ENCODE measurements at regions not wholly inside any gene's neighbourhood (a gene's known extent, or its start where the extent isn't known, plus 50 kb on each side); places are given as distances from the start of the nearest gene placed in this dataset.

DNA sequence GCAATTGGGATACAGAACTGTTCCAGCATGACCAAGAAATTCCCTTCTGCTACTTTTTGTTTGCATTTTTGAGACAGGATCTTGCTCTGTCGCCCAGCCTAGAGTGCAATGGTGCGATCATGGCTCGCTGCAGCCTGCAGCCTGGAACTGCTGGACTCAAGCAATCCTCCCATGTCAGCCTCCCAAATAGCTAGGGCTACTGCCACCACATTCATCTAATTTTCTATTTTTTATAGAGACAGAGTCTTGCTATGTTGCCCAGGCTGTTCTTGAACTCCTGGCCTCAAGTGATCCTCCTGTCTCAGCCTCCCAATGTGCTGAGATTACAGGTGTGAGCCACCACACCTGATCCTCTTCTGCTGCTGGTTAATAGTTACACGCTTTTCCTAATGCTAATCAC is 204.9 kb downstream of the SOX4 start:
- intact Hi-C loops (cut with micrococcal nuclease), result no loop called here
- H3K27ac Mint-ChIP-seq, result no peak overlapping the region
- H3K36me3 Mint-ChIP-seq, result no peaks in the 10 kb centered on the region
- H3K4me1 Mint-ChIP-seq (ENCODE audit: low read depth), result no peaks in the 10 kb centered on the region
- POLR2A ChIA-PET, result no interaction called here
- H3K4me3 Mint-ChIP-seq, result no peak overlapping the region
- DNase-seq, result no peak
- H3K27me3 Mint-ChIP-seq, result no peaks in the 10 kb centered on the region
- no peaks in the 10 kb centered on the region for H3K9me3 Mint-ChIP-seq
- CTCF ChIA-PET, result no interaction called here

DNA sequence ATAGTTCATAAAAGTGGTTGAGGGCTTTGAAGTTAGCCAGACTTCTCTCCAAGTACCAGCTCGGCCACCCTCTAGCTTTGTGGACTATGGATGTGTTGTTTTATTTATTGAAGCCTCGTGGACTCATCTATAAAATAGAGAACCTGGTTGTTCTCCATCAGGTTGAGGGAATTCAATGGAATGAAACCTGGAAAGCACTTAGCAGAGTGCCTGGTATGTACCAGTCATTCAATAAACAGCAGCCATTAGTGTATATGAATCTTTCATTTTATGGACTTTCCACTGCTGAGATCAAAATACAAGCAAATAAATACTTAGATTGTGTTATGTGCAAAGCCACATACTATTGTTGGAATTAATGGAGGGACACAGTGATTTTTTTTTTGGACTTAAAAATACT is 206.8 kb downstream of the SOX4 start:
- no peaks in the 10 kb centered on the region for H3K4me1 Mint-ChIP-seq (ENCODE audit: low read depth)
- POLR2A ChIA-PET, result no interaction called here
- no peak overlapping the region for H3K27ac Mint-ChIP-seq
- no peak overlapping the region for H3K4me3 Mint-ChIP-seq
- H3K9me3 Mint-ChIP-seq, result no peaks in the 10 kb centered on the region
- DNase-seq, result no peak
- H3K36me3 Mint-ChIP-seq, result no peaks in the 10 kb centered on the region
- H3K27me3 Mint-ChIP-seq, result no peaks in the 10 kb centered on the region
- intact Hi-C loops (cut with micrococcal nuclease), result no loop called here
- CTCF ChIA-PET, result no interaction called here

DNA sequence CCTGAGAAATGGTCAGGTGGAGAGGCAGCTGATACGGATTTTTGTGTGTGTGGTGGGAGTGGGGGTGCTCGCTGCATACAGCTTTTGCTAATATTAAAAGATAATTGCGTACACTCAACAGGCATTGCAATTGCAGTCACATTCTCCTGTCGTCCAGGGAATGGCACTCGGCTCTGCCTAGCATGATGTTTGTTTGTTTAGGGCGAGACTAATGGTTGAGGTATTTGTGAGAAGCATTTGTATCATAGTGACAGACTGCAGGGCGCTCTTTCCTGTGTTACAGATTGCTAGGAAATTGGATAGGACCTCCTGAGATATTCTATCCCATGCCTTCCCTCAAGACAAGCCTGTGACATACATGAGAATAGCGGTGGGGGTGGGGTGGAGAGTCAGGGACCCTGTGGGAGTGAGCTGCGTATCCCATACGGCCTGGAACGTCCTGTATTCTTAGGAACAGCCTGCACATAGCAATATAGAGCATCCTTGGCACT is 207.4 kb downstream of the SOX4 start:
- H3K27ac Mint-ChIP-seq, result no peak overlapping the region
- no peaks in the 10 kb centered on the region for H3K27me3 Mint-ChIP-seq
- POLR2A ChIA-PET, result no interaction called here
- CTCF ChIA-PET, result no interaction called here
- intact Hi-C loops (cut with micrococcal nuclease), result no loop called here
- no peaks in the 10 kb centered on the region for H3K36me3 Mint-ChIP-seq
- DNase-seq, result no peak
- no peaks in the 10 kb centered on the region for H3K9me3 Mint-ChIP-seq
- H3K4me3 Mint-ChIP-seq, result no peak overlapping the region
- H3K4me1 Mint-ChIP-seq (ENCODE audit: low read depth), result no peaks in the 10 kb centered on the region

DNA sequence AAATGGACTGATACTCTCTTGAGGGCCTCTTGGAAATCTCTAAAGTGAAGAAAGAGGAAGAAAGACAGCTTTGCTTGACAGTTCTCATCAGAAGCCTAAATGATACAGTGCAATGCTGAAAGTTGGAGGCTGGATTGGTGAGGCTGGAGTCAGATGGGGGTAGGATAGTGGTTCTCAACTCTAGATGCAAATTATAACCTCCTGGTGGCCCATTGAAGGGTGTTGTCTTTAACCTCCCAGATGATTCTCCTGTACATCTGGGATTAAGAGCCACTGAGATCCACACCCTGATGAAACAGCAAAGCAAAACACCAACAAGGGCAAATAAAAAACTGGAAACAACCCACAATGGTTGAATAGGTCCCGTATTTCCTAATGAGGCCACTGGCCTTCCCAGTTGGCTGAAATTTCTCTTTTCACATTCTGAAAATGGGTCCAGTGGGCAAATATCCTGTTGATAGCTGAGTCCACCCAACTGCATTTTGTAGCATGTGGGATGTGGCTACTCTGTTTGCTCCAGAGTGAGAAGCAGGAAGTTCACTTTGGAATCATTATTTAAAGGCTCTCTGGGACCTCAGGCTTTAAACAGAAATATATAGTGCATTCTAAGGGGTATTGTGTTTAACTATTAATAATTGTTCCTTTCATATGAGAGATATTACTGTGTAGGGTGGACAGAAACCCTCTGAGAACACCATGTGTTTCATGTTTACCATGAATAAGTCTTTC is 208.1 kb downstream of the SOX4 start:
- H3K27me3 Mint-ChIP-seq, result no peaks in the 10 kb centered on the region
- POLR2A ChIA-PET, result no interaction called here
- CTCF ChIA-PET, result no interaction called here

DNA sequence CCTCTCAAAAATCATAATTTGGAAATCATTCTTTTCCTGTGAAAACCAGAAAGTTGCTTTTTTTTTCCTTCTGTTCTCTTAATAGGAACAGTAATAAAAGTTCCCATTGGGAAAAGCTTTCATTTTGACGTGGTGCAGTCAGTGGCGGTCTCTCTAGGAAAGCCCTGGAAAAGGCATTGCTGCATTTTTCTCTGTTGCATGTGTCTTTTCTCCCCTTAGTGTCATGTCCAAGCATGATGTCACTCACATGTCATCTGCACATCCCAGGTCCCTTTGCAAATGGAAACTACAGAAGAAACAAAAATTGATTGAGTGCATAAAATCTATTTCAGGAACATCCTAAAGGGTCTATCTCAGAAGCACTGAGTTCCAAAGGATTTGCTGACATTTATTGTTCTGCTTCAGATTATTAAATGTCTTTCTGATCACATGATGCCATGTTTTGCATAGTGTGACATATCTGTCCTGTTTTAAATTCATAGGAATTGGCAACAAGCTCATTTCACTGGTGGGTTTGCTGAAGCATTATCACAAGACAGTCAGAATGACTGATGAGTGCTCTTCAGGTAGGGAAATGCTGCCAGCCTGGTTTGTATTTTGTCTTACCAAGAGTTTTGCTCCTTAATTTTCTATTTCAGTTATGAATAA is 208.7 kb downstream of the SOX4 start:
- no peak for DNase-seq
- Mint-ChIP-seq H3K27ac (no peak overlapping the region), H3K27me3 (no peaks in the 10 kb centered on the region), H3K9me3 (no peaks in the 10 kb centered on the region), H3K4me1 (ENCODE audit: low read depth) (no peaks in the 10 kb centered on the region), H3K36me3 (no peaks in the 10 kb centered on the region), H3K4me3 (no peak overlapping the region)
- POLR2A ChIA-PET, result no interaction called here
- intact Hi-C loops (cut with micrococcal nuclease), result no loop called here
- CTCF ChIA-PET, result no interaction called here

More for the DNA sequence above, 208.1 kb downstream of the SOX4 start:
- Mint-ChIP-seq H3K4me3 (no peak overlapping the region), H3K4me1 (ENCODE audit: low read depth) (no peaks in the 10 kb centered on the region), H3K27ac (no peak overlapping the region), H3K36me3 (no peaks in the 10 kb centered on the region), H3K9me3 (no peaks in the 10 kb centered on the region)
- intact Hi-C loops (cut with micrococcal nuclease), result no loop called here
- no peak for DNase-seq

DNA sequence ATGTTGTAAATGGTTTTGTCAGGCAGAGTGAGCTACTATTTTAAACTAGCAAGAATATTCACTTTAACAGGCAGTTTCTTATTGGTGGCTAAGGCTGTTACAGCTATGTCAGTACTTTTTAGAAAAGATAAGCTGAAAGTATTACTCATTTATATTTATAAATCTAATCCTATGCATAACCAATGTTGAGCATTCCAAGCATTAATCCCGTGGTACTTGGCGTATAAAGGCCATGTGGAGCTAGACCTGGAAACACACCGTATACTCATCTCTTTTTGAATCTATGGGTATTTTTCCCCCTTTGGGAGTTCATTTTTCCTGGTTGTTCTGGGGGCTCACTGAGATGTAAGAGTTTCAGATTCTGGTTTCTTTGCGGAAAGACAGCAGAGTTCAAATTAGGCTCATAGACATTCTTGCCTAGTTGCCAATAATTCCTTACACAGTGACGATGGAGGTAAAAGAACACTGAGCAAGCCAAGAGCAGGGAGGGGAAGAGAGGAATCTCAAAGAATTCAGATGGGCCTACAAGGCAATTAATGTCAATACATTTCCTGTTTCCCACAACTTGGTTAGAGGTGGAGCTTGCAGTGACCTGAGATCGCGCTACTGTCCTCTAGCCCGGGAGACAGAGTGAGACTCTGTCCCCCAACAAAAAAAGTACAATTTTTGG is 211.5 kb downstream of the SOX4 start:
- Mint-ChIP-seq H3K27ac (no peak overlapping the region), H3K27me3 (no peaks in the 10 kb centered on the region), H3K4me1 (ENCODE audit: low read depth) (no peaks in the 10 kb centered on the region), H3K4me3 (no peak overlapping the region), H3K9me3 (no peaks in the 10 kb centered on the region), H3K36me3 (no peaks in the 10 kb centered on the region)
- CTCF ChIA-PET, result no interaction called here
- intact Hi-C loops (cut with micrococcal nuclease), result no loop called here
- POLR2A ChIA-PET, result no interaction called here
- no peak for DNase-seq

DNA sequence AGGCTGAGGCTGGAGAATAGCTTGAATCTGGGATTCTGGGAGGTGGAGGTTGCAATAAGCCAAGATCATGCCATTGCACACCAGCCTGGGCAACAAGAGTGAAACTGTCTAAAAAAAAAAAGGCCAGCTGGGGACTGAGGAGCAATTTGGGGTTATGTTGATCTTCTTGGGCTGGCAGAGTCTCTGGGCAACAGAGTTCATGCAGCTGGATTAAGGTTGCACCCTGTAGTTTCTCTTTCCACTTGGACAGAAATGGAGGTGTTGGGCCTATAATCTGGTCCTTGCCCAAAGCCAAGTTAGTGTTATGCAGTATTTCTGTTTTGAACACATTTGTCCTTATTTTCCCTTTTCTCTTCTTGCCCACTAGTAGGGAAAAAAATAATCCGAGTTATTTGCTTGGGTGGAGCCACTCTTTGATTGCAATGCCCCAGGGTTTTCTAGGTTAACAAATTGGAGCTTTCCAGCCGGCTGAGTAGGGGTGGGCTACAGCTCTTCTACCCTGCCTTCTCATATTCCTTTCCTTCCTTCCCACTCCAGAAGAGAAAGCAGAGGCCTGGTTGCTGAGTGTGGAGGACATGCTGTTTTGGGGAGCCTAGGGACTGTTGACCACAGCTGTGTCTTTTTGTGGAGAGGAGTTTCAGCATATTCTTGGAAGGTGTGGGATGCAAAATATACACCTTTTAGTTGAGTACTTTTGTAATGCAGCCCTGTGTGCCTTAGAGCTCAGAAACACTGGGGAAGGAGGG is 213.9 kb downstream of the SOX4 start:
- Mint-ChIP-seq H3K27ac (no peak overlapping the region), H3K4me3 (no peak overlapping the region), H3K36me3 (no peaks in the 10 kb centered on the region), H3K4me1 (ENCODE audit: low read depth) (no peaks in the 10 kb centered on the region), H3K9me3 (no peaks in the 10 kb centered on the region), H3K27me3 (no peaks in the 10 kb centered on the region)
- POLR2A ChIA-PET, result no interaction called here
- intact Hi-C loops (cut with micrococcal nuclease), result no loop called here
- DNase-seq, result no peak
- CTCF ChIA-PET, result no interaction called here

DNA sequence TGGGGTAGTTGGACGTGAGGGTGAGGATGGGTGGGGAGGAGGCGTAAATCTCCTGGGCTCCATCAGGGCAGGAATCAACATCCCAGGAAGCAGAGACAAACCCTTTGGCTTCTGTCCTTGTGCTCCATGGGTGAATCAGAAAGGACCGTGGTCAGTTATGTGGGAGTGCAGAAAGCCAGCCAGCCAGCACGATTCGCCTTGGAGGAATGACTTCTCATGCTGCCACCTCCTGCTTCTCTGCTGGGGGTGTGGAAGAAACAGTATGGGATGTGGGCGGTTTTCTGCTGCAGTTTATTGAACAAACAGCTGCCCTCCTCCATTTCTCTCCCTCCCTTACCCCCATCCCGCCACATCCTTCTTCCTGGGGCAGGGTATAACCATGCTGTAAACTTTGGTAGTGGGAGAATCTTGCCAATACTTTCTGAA is 214.5 kb downstream of the SOX4 start:
- no peak for DNase-seq
- Mint-ChIP-seq H3K4me1 (ENCODE audit: low read depth) (no peaks in the 10 kb centered on the region), H3K27me3 (no peaks in the 10 kb centered on the region), H3K36me3 (no peaks in the 10 kb centered on the region), H3K4me3 (no peak overlapping the region), H3K9me3 (no peaks in the 10 kb centered on the region), H3K27ac (no peak overlapping the region)
- ChIA-PET POLR2A (no interaction called here), CTCF (no interaction called here)
- intact Hi-C loops (cut with micrococcal nuclease), result no loop called here

DNA sequence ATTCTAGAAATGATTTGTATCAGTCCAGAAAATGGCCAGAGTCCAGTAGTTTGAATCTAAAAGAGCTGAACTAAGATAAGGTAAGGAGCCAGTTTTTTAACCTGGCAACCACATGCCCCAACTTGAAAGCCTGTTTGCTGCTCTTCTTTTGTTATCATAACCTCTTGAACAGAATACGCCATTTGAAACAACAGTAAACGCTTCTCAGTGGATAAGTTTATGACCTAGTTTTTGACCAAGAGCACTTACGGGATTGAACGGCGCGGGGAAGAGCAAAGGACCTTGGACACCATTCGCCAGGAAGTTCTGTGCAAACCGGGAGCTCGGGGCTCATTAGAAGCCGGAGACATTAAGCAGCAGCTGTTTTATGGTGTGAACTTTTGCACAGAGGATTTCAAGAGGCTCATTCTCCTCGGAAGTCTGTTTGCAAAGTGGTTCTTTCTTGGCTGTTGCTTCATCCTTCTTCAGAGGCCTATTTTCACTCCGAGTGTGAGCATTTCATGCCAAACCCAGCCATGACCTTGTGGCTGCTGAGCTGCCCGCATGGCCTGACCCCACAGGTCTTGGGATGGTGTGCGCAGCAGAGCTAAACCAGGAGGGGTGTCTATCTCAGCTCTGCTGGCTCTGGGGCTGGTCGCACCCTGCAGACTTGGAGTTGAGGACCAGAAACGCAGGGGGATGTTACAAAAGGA is 215.1 kb downstream of the SOX4 start:
- CTCF ChIA-PET, result no interaction called here
- POLR2A ChIA-PET, result no interaction called here

DNA sequence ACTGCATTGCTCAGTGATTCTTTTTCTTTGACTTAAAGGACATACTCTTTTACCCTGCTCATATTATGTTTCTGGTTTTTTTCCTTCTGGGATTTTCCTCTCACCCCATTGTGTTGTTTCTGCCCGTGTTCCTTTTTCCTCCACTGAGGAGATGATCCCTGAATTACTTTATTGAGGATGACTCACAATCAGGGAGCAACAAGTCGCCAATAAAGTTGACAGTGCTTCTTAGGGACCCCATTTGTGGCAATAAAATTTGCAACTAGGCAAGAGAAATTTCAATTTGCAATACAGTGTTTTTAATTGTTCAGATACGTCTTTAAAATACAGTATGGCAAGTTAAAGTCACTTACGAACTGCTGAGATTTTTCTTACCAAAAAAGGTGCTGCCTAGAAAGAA is 217.9 kb downstream of the SOX4 start:
- Mint-ChIP-seq H3K36me3 (no peaks in the 10 kb centered on the region), H3K9me3 (no peaks in the 10 kb centered on the region), H3K27me3 (no peaks in the 10 kb centered on the region), H3K27ac (no peak overlapping the region), H3K4me3 (no peak overlapping the region), H3K4me1 (ENCODE audit: low read depth) (no peaks in the 10 kb centered on the region)
- DNase-seq, result no peak
- CTCF ChIA-PET, result no interaction called here
- POLR2A ChIA-PET, result no interaction called here
- intact Hi-C loops (cut with micrococcal nuclease), result no loop called here

More for the DNA sequence above, 215.1 kb downstream of the SOX4 start:
- DNase-seq, result no peak
- H3K27me3 Mint-ChIP-seq, result no peaks in the 10 kb centered on the region
- H3K36me3 Mint-ChIP-seq, result no peaks in the 10 kb centered on the region
- intact Hi-C loops (cut with micrococcal nuclease), result no loop called here
- no peak overlapping the region for H3K27ac Mint-ChIP-seq
- no peaks in the 10 kb centered on the region for H3K9me3 Mint-ChIP-seq
- no peak overlapping the region for H3K4me3 Mint-ChIP-seq
- no peaks in the 10 kb centered on the region for H3K4me1 Mint-ChIP-seq (ENCODE audit: low read depth)

DNA sequence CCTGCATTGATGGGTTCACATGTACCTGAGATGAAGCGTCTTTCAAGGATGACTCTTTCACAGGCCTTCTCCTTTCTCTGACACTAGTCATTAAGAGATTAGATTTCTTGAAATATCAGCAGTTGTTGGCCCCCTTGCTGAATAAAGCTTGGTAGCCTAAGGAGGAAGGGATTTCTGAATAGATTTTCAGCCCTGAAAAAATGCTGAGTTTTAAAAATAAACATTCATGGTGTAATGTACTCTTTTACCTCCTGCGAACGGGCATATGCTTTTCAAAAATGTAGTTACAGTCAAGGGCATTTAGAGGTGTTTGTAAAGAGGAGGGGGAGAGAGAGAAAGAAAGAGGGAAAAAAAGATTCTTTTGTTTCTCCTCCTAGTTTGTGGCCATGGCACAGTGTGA is 222.7 kb downstream of the SOX4 start:
- no peak for DNase-seq
- Mint-ChIP-seq H3K36me3 (no peaks in the 10 kb centered on the region), H3K27ac (no peak overlapping the region), H3K4me3 (no peak overlapping the region), H3K4me1 (ENCODE audit: low read depth) (no peaks in the 10 kb centered on the region), H3K9me3 (no peaks in the 10 kb centered on the region), H3K27me3 (no peaks in the 10 kb centered on the region)
- CTCF ChIA-PET, result no interaction called here
- POLR2A ChIA-PET, result no interaction called here
- intact Hi-C loops (cut with micrococcal nuclease), result no loop called here

DNA sequence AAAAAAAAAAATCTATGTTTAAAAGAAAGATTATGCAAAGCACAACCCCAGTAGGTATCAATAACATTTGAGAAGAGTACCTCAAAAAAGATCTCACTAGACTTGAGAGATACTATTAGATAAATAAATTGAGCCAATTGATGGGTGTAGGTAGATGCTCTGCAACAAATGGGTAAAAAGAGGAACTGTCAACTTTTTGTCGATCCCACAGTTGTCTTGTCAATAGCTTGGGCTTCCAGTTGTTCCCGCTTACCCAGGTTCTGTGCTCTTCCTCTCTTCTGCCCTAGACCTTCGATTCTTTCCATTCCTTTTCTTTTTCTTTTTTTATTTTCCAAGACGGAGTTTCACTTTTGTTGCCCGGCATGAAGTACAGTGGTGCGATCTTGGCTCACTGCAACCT is 226.9 kb downstream of the SOX4 start:
- no peak overlapping the region for H3K27ac Mint-ChIP-seq
- no peak for DNase-seq
- ChIA-PET CTCF (no interaction called here), POLR2A (no interaction called here)
- H3K4me1 Mint-ChIP-seq (ENCODE audit: low read depth), result no peaks in the 10 kb centered on the region
- H3K36me3 Mint-ChIP-seq, result no peaks in the 10 kb centered on the region
- no peaks in the 10 kb centered on the region for H3K27me3 Mint-ChIP-seq
- H3K4me3 Mint-ChIP-seq, result no peak overlapping the region
- intact Hi-C loops (cut with micrococcal nuclease), result no loop called here
- no peaks in the 10 kb centered on the region for H3K9me3 Mint-ChIP-seq
